ENCODE measurements at regions not wholly inside any gene's neighbourhood (a gene's known extent, or its start where the extent isn't known, plus 50 kb on each side); places are given as distances from the start of the nearest gene placed in this dataset.

GRCh38 chr10:109025172-109025571 lies 898.1 kb downstream of the XPNPEP1 start:
- Histone ChIP-seq H3K4me1 (ENCODE audit: control insufficient read depth, insufficient read depth, low read length) (no peaks in the 10 kb centered on the region), H3K27me3 (ENCODE audit: control insufficient read depth in 1 of 2, insufficient read depth in 2 of 2, low read length in 2 of 2) (no peaks in the 10 kb centered on the region), H3K9me3 (ENCODE audit: control insufficient read depth in 2 of 2, low read length in 2 of 2) (no peaks in the 10 kb centered on the region), H3K4me3 (ENCODE audit: low read length in 2 of 2) (no peak overlapping the region), H3K27ac (ENCODE audit: low read length) (no peak overlapping the region), H3K9ac (ENCODE audit: low read length in 2 of 2) (no peak overlapping the region), H3K36me3 (ENCODE audit: control insufficient read depth in 2 of 2, insufficient read depth in 2 of 2, low read length in 2 of 2) (no peaks in the 10 kb centered on the region)

- H3K27me3 ChIP-seq (ENCODE audit: control insufficient read depth in 1 of 2, insufficient read depth in 2 of 2, low read length in 2 of 2): no peaks in the 10 kb centered on the region
- H3K27ac ChIP-seq (ENCODE audit: low read length): no peak overlapping the region
Measured at GRCh38 chr10:109022417-109023049, 900.8 kb downstream of the XPNPEP1 start.

GRCh38 chr10:109019001-109019424 lies 904.3 kb downstream of the XPNPEP1 start:
- Histone ChIP-seq H3K27me3 (ENCODE audit: control insufficient read depth in 1 of 2, insufficient read depth in 2 of 2, low read length in 2 of 2) (no peaks in the 10 kb centered on the region), H3K27ac (ENCODE audit: low read length) (no peak overlapping the region), H3K36me3 (ENCODE audit: control insufficient read depth in 2 of 2, insufficient read depth in 2 of 2, low read length in 2 of 2) (no peaks in the 10 kb centered on the region), H3K4me3 (ENCODE audit: low read length in 2 of 2) (no peak overlapping the region), H3K9ac (ENCODE audit: low read length in 2 of 2) (no peak overlapping the region), H3K4me1 (ENCODE audit: control insufficient read depth, insufficient read depth, low read length) (no peaks in the 10 kb centered on the region), H3K9me3 (ENCODE audit: control insufficient read depth in 2 of 2, low read length in 2 of 2) (no peaks in the 10 kb centered on the region)

More at GRCh38 chr10:109022417-109023049, 900.8 kb downstream of the XPNPEP1 start:
- Histone ChIP-seq H3K9me3 (ENCODE audit: control insufficient read depth in 2 of 2, low read length in 2 of 2) (no peaks in the 10 kb centered on the region), H3K4me1 (ENCODE audit: control insufficient read depth, insufficient read depth, low read length) (no peaks in the 10 kb centered on the region), H3K4me3 (ENCODE audit: low read length in 2 of 2) (no peak overlapping the region), H3K36me3 (ENCODE audit: control insufficient read depth in 2 of 2, insufficient read depth in 2 of 2, low read length in 2 of 2) (no peaks in the 10 kb centered on the region), H3K9ac (ENCODE audit: low read length in 2 of 2) (no peak overlapping the region)

GRCh38 chr10:109007514-109007913 lies 915.8 kb downstream of the XPNPEP1 start:
- Histone ChIP-seq H3K27me3 (ENCODE audit: control insufficient read depth in 1 of 2, insufficient read depth in 2 of 2, low read length in 2 of 2) (no peaks in the 10 kb centered on the region), H3K9ac (ENCODE audit: low read length in 2 of 2) (no peak overlapping the region), H3K4me3 (ENCODE audit: low read length in 2 of 2) (no peak overlapping the region), H3K36me3 (ENCODE audit: control insufficient read depth in 2 of 2, insufficient read depth in 2 of 2, low read length in 2 of 2) (no peaks in the 10 kb centered on the region), H3K4me1 (ENCODE audit: control insufficient read depth, insufficient read depth, low read length) (no peaks in the 10 kb centered on the region), H3K9me3 (ENCODE audit: control insufficient read depth in 2 of 2, low read length in 2 of 2) (no peaks in the 10 kb centered on the region), H3K27ac (ENCODE audit: low read length) (no peak overlapping the region)

GRCh38 chr10:108990441-108990840 lies 932.9 kb downstream of the XPNPEP1 start:
- H3K4me3 ChIP-seq (ENCODE audit: low read length in 2 of 2): no peak overlapping the region
- no peaks in the 10 kb centered on the region for H3K36me3 ChIP-seq (ENCODE audit: control insufficient read depth in 2 of 2, insufficient read depth in 2 of 2, low read length in 2 of 2)
- no peak overlapping the region for H3K9ac ChIP-seq (ENCODE audit: low read length in 2 of 2)
- H3K27ac ChIP-seq (ENCODE audit: low read length): no peak overlapping the region
- no peaks in the 10 kb centered on the region for H3K4me1 ChIP-seq (ENCODE audit: control insufficient read depth, insufficient read depth, low read length)
- H3K27me3 ChIP-seq (ENCODE audit: control insufficient read depth in 1 of 2, insufficient read depth in 2 of 2, low read length in 2 of 2): no peaks in the 10 kb centered on the region
- no peaks in the 10 kb centered on the region for H3K9me3 ChIP-seq (ENCODE audit: control insufficient read depth in 2 of 2, low read length in 2 of 2)

GRCh38 chr10:108989976-108990375 lies 933.3 kb downstream of the XPNPEP1 start:
- H3K9me3 ChIP-seq (ENCODE audit: control insufficient read depth in 2 of 2, low read length in 2 of 2): no peaks in the 10 kb centered on the region
- H3K4me3 ChIP-seq (ENCODE audit: low read length in 2 of 2): no peak overlapping the region
- no peak overlapping the region for H3K27ac ChIP-seq (ENCODE audit: low read length)

GRCh38 chr10:108982159-108982558 lies 941.2 kb downstream of the XPNPEP1 start:
- Histone ChIP-seq H3K4me1 (ENCODE audit: control insufficient read depth, insufficient read depth, low read length) (no peaks in the 10 kb centered on the region), H3K9me3 (ENCODE audit: control insufficient read depth in 2 of 2, low read length in 2 of 2) (peaks cover 0 to 3% of the 10 kb centered on the region in 2 donors), H3K27ac (ENCODE audit: low read length) (no peak overlapping the region), H3K4me3 (ENCODE audit: low read length in 2 of 2) (no peak overlapping the region), H3K9ac (ENCODE audit: low read length in 2 of 2) (no peak overlapping the region), H3K27me3 (ENCODE audit: control insufficient read depth in 1 of 2, insufficient read depth in 2 of 2, low read length in 2 of 2) (no peaks in the 10 kb centered on the region), H3K36me3 (ENCODE audit: control insufficient read depth in 2 of 2, insufficient read depth in 2 of 2, low read length in 2 of 2) (no peaks in the 10 kb centered on the region)

More at GRCh38 chr10:108989976-108990375, 933.3 kb downstream of the XPNPEP1 start:
- no peaks in the 10 kb centered on the region for H3K27me3 ChIP-seq (ENCODE audit: control insufficient read depth in 1 of 2, insufficient read depth in 2 of 2, low read length in 2 of 2)
- no peaks in the 10 kb centered on the region for H3K4me1 ChIP-seq (ENCODE audit: control insufficient read depth, insufficient read depth, low read length)
- H3K36me3 ChIP-seq (ENCODE audit: control insufficient read depth in 2 of 2, insufficient read depth in 2 of 2, low read length in 2 of 2): no peaks in the 10 kb centered on the region
- no peak overlapping the region for H3K9ac ChIP-seq (ENCODE audit: low read length in 2 of 2)

GRCh38 chr10:108980869-108981268 lies 942.4 kb downstream of the XPNPEP1 start:
- peaks cover 0 to 3% of the 10 kb centered on the region in 2 donors for H3K9me3 ChIP-seq (ENCODE audit: control insufficient read depth in 2 of 2, low read length in 2 of 2)
- H3K9ac ChIP-seq (ENCODE audit: low read length in 2 of 2): no peak overlapping the region
- no peaks in the 10 kb centered on the region for H3K36me3 ChIP-seq (ENCODE audit: control insufficient read depth in 2 of 2, insufficient read depth in 2 of 2, low read length in 2 of 2)
- H3K4me1 ChIP-seq (ENCODE audit: control insufficient read depth, insufficient read depth, low read length): no peaks in the 10 kb centered on the region
- H3K4me3 ChIP-seq (ENCODE audit: low read length in 2 of 2): no peak overlapping the region
- H3K27ac ChIP-seq (ENCODE audit: low read length): no peak overlapping the region
- no peaks in the 10 kb centered on the region for H3K27me3 ChIP-seq (ENCODE audit: control insufficient read depth in 1 of 2, insufficient read depth in 2 of 2, low read length in 2 of 2)

GRCh38 chr10:108975459-108976058 lies 947.8 kb downstream of the XPNPEP1 start:
- Histone ChIP-seq H3K9ac (ENCODE audit: low read length in 2 of 2) (no peak overlapping the region), H3K36me3 (ENCODE audit: control insufficient read depth in 2 of 2, insufficient read depth in 2 of 2, low read length in 2 of 2) (no peaks in the 10 kb centered on the region), H3K27ac (ENCODE audit: low read length) (no peak overlapping the region), H3K27me3 (ENCODE audit: control insufficient read depth in 1 of 2, insufficient read depth in 2 of 2, low read length in 2 of 2) (no peaks in the 10 kb centered on the region), H3K9me3 (ENCODE audit: control insufficient read depth in 2 of 2, low read length in 2 of 2) (peaks cover 0 to 3% of the 10 kb centered on the region in 2 donors), H3K4me3 (ENCODE audit: low read length in 2 of 2) (no peak overlapping the region), H3K4me1 (ENCODE audit: control insufficient read depth, insufficient read depth, low read length) (no peaks in the 10 kb centered on the region)

GRCh38 chr10:108970016-108970415 lies 953.3 kb downstream of the XPNPEP1 start:
- Histone ChIP-seq H3K4me1 (ENCODE audit: control insufficient read depth, insufficient read depth, low read length) (no peaks in the 10 kb centered on the region), H3K9me3 (ENCODE audit: control insufficient read depth in 2 of 2, low read length in 2 of 2) (no peaks in the 10 kb centered on the region), H3K36me3 (ENCODE audit: control insufficient read depth in 2 of 2, insufficient read depth in 2 of 2, low read length in 2 of 2) (no peaks in the 10 kb centered on the region), H3K27me3 (ENCODE audit: control insufficient read depth in 1 of 2, insufficient read depth in 2 of 2, low read length in 2 of 2) (no peaks in the 10 kb centered on the region), H3K4me3 (ENCODE audit: low read length in 2 of 2) (no peak overlapping the region), H3K9ac (ENCODE audit: low read length in 2 of 2) (no peak overlapping the region), H3K27ac (ENCODE audit: low read length) (no peak overlapping the region)

GRCh38 chr10:108966411-108966810 lies 956.9 kb downstream of the XPNPEP1 start:
- no peak overlapping the region for H3K9ac ChIP-seq (ENCODE audit: low read length in 2 of 2)
- H3K9me3 ChIP-seq (ENCODE audit: control insufficient read depth in 2 of 2, low read length in 2 of 2): no peaks in the 10 kb centered on the region

More at GRCh38 chr10:108966411-108966810, 956.9 kb downstream of the XPNPEP1 start:
- Histone ChIP-seq H3K27ac (ENCODE audit: low read length) (no peak overlapping the region), H3K4me1 (ENCODE audit: control insufficient read depth, insufficient read depth, low read length) (no peaks in the 10 kb centered on the region), H3K27me3 (ENCODE audit: control insufficient read depth in 1 of 2, insufficient read depth in 2 of 2, low read length in 2 of 2) (no peaks in the 10 kb centered on the region), H3K4me3 (ENCODE audit: low read length in 2 of 2) (no peak overlapping the region), H3K36me3 (ENCODE audit: control insufficient read depth in 2 of 2, insufficient read depth in 2 of 2, low read length in 2 of 2) (no peaks in the 10 kb centered on the region)

Data from stomach smooth muscle (tissue), 2 donors.